ENCODE measurements at regions not wholly inside any gene's neighbourhood (a gene's known extent, or its start where the extent isn't known, plus 50 kb on each side); places are given as distances from the start of the nearest gene placed in this dataset.

GRCh38 chrX:97751735-97752134 lies 868.0 kb downstream of the RPA4 start:
- no peaks in the 10 kb centered on the region for H3K27me3 ChIP-seq (ENCODE audit: control insufficient read depth, insufficient read depth, low read length)
- no peak overlapping the region for H3K4me3 ChIP-seq (ENCODE audit: low read depth, low read length)
- no peak for TF ChIP-seq CTCF (IDR thresholded peaks at IDR 0.05; ENCODE audit: insufficient read depth, low read depth, low read length)
- H3K36me3 ChIP-seq (ENCODE audit: control insufficient read depth, insufficient read depth, low read length): no peaks in the 10 kb centered on the region
- POLR2A ChIA-PET: no interaction called here
- DNase-seq (ENCODE audit: low read depth): no peak
- CTCF ChIA-PET: no interaction called here

GRCh38 chrX:97756879-97757278 lies 873.2 kb downstream of the RPA4 start:
- no peaks in the 10 kb centered on the region for H3K27me3 ChIP-seq (ENCODE audit: control insufficient read depth, insufficient read depth, low read length)
- no peak for DNase-seq (ENCODE audit: low read depth)
- no peaks in the 10 kb centered on the region for H3K36me3 ChIP-seq (ENCODE audit: control insufficient read depth, insufficient read depth, low read length)
- H3K4me3 ChIP-seq (ENCODE audit: low read depth, low read length): no peak overlapping the region
- TF ChIP-seq CTCF (IDR thresholded peaks at IDR 0.05; ENCODE audit: insufficient read depth, low read depth, low read length): no peak
- CTCF ChIA-PET: no interaction called here
- POLR2A ChIA-PET: no interaction called here

GRCh38 chrX:97763391-97763790 lies 879.7 kb downstream of the RPA4 start:
- POLR2A ChIA-PET: no interaction called here
- CTCF ChIA-PET: no interaction called here

GRCh38 chrX:97763981-97764380 lies 880.3 kb downstream of the RPA4 start:
- Histone ChIP-seq H3K36me3 (ENCODE audit: control insufficient read depth, insufficient read depth, low read length) (no peaks in the 10 kb centered on the region), H3K4me3 (ENCODE audit: low read depth, low read length) (no peak overlapping the region), H3K27me3 (ENCODE audit: control insufficient read depth, insufficient read depth, low read length) (no peaks in the 10 kb centered on the region)
- DNase-seq (ENCODE audit: low read depth): no peak
- CTCF ChIA-PET: no interaction called here
- POLR2A ChIA-PET: no interaction called here
- no peak for TF ChIP-seq CTCF (IDR thresholded peaks at IDR 0.05; ENCODE audit: insufficient read depth, low read depth, low read length)

More at GRCh38 chrX:97763391-97763790, 879.7 kb downstream of the RPA4 start:
- Histone ChIP-seq H3K4me3 (ENCODE audit: low read depth, low read length) (no peak overlapping the region), H3K36me3 (ENCODE audit: control insufficient read depth, insufficient read depth, low read length) (no peaks in the 10 kb centered on the region), H3K27me3 (ENCODE audit: control insufficient read depth, insufficient read depth, low read length) (no peaks in the 10 kb centered on the region)
- DNase-seq (ENCODE audit: low read depth): no peak
- no peak for TF ChIP-seq CTCF (IDR thresholded peaks at IDR 0.05; ENCODE audit: insufficient read depth, low read depth, low read length)

GRCh38 chrX:97766501-97767095 lies 882.9 kb downstream of the RPA4 start:
- no peak for TF ChIP-seq CTCF (IDR thresholded peaks at IDR 0.05; ENCODE audit: insufficient read depth, low read depth, low read length)
- H3K4me3 ChIP-seq (ENCODE audit: low read depth, low read length): no peak overlapping the region
- ChIA-PET CTCF (no interaction called here), POLR2A (no interaction called here)
- no peaks in the 10 kb centered on the region for H3K36me3 ChIP-seq (ENCODE audit: control insufficient read depth, insufficient read depth, low read length)
- no peaks in the 10 kb centered on the region for H3K27me3 ChIP-seq (ENCODE audit: control insufficient read depth, insufficient read depth, low read length)
- no peak for DNase-seq (ENCODE audit: low read depth)
